Peyer's patch (tissue), 4 donors: ENCODE measurements at regions not wholly inside any gene's neighbourhood (a gene's known extent, or its start where the extent isn't known, plus 50 kb on each side); places are given as distances from the start of the nearest gene placed in this dataset.

Experiments
- CTCF ChIP-seq, 6 experiments: fragments of 450-650 bp in 4 of 6; fragments of 200-600 bp in 2 of 6; sonication (generic) in 1 of 6; IDR thresholded peaks; one replicate each; pipeline ENCODE4 v1.5.1; 2017 to 2019; ENCODE audit warnings: antibody characterized with exemption in 6 of 6, mild to moderate bottlenecking in 3 of 6, moderate library complexity in 1 of 6
- POLR2A ChIP-seq, 2 donors: fragments of 450-650 bp; IDR thresholded peaks; one replicate each; pipeline ENCODE4 v1.5.1; 2017; ENCODE audit warnings: antibody characterized with exemption in 2 of 2, mild to moderate bottlenecking in 2 of 2, moderate library complexity in 2 of 2

GRCh38 chr19:30254789-30255188 lies 117.4 kb upstream of the ZNF536 start:
- TF ChIP-seq CTCF (IDR thresholded peaks at IDR 0.05) (no peak), POLR2A (IDR thresholded peaks at IDR 0.05) (no peak)
